GM12873 (cell line): ENCODE measurements at regions not wholly inside any gene's neighbourhood (a gene's known extent, or its start where the extent isn't known, plus 50 kb on each side); places are given as distances from the start of the nearest gene placed in this dataset.

Experiments
- CTCF ChIP-seq: IDR thresholded peaks from 2 replicates; pipeline ENCODE4 v1.5.1; 2012; ENCODE audit warnings: low read depth, mild to moderate bottlenecking, moderate library complexity, low read length, control low read depth; ENCODE audit not compliant: insufficient read depth; ENCODE audit errors: missing control alignments

DNA sequence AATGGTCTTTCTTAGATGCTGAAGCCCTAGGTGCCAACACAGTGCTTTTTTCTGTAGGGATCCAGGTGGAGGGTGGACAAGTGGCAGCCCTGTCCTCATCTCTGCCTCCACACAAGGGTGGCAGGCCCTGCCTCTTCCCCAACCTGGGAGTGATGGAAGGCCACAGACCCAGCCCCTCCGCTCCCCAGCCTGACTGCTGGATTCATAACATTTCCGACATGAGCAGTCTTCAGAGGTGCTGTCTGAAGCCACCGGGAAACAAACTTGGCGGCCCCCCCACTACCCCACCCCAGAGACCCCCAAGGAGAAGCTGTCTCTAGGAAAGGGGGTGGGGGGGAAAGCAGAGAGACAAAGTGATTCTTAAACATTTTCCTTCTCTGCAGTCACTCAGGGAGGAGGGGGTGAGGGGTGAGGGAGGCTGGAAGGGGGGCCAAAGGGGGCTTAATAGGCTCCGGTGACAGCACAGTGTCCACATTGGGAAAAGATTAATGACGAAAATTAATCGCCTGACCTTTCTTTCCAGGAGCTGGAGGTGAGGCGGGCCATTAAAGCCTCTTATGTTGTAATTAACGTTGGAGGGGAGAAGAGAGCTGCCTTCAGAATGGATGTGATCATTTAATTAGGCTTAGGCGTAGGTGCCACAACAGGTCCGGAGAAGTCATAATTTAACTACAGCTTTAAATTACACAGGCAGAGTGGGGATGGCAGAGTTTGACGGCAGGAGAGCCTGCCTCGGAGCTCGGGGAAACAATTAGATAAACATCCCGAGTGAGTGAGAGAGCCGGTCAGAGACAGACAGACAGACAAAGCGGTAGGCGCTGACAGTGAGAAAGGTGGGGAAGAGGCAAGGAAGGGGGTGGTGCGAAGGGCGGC, 76.8 kb upstream of the FOXP4 start:
- no peak for TF ChIP-seq CTCF

GRCh38 chr6:41470029-41470330, 76.2 kb upstream of the FOXP4 start:
- no peak for TF ChIP-seq CTCF

DNA sequence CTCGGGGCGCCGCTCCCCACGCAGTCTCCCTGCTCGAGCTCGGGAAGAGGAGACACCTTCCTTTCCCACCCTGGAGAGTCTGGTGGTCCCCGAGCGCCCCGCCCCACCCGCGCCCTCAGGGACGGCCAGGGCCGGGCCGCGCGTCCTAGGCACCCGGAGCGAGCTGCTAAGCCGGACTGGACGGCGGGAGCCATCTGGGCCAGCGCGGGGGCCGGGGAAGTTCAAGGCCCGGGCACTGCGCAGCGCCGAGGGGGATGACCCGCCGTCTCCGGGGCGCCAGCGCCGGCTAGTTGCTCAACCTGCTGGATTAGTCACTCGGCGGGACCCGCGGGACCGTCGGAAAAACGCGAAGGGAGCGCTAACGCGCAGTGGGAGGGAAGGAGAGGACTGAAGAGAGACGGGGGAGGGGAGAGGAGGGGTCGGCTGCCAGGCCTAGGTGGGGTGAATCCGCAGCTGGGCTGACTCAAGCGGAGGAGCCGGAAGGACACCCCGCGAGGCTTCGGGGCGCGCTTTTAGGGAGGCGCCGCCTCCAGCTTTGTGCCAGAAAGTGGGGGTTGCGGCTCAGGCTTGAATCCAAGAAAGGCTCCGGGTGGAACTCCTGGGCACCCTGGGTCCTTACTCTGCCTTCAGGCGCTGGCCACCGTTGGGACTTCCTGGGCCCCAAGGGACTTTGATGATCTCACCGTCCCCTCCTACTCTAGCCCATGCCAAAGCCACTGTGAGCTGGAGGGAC, 75.7 kb upstream of the FOXP4 start:
- TF ChIP-seq CTCF: no peak

DNA sequence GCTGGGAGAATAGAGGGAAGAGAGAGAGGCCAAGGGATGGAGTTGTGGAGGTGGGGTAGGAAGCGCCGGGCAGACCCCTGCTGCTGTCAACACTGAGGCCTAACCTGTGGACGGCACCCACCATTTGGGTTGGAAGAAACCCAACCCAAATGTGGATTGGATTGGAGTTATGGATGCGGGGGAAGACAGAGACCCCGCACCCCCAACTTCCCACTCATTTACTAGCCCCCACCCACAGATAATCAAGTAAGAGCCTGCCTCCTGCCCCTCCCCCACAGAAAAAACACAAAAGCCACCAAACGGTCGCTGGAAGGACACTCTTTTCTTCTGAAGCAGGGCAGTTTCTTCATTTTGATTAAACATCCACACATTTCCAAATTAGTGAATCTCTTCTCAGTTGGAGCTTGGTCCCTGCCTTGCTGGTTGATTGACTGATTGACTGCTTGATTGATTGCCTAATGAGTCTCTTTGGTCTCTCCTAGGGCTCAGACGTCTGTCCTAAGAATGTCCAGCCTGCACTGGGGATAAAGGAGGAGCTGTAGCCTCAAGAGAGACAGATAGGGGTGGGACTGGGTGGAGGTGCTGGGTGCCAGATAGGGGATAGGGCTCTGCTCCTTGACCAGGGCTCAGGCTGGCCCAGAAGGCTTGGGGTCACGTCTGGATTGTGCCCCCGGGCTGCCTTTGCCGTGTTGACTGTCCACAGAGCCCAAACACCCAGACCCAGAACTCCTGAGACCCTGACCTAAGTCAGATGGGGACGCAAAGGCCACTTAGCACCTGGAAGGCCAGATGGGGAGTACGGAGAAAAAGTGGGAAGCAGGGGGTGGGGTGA, 74.9 kb upstream of the FOXP4 start:
- no peak for TF ChIP-seq CTCF

- no peak for TF ChIP-seq CTCF
Measured at GRCh38 chr6:41474213-41474933, 71.8 kb upstream of the FOXP4 start.

DNA sequence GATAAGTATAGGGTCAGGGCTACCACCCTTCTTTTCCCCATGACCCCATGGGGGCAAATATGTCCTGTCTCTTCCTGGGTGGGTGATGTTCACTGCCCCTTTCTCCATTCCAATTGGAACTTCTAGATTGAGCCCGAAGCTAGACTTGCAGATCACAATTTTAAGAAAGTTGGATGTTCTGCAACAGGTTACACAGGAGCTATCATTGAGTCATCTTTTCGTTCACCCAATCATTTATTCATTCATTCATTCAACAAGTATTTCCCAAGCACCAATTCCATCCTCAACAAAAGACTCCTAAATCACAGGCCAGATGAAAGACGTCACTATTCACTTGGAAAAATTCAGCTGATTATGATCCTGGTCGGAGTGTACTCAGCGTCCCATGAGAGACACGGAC, 71.0 kb upstream of the FOXP4 start:
- TF ChIP-seq CTCF: no peak
